ENCODE measurements at regions not wholly inside any gene's neighbourhood (a gene's known extent, or its start where the extent isn't known, plus 50 kb on each side); places are given as distances from the start of the nearest gene placed in this dataset.

DNA sequence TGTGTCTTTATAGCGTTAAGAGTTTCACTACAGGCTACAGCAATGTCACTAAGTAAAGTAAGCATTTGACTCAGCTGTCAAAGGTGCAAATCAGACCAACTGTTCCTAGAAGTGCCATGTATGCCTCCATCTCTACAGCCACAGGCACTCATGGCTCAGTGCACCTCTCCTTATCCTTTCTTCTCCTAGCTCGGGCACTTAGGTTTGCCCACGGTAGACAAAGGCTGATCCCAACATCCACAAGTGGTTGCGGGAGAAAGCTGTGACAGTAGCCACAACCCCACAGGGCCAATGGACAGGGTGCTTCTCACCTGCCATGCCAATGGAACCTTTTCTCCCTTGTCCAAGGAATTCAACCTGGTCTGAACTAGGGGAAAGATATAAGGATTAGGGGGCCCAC, 228.5 kb upstream of the EXOC2 start:
- H3K4me3 ChIP-seq = no peak overlapping the region

DNA sequence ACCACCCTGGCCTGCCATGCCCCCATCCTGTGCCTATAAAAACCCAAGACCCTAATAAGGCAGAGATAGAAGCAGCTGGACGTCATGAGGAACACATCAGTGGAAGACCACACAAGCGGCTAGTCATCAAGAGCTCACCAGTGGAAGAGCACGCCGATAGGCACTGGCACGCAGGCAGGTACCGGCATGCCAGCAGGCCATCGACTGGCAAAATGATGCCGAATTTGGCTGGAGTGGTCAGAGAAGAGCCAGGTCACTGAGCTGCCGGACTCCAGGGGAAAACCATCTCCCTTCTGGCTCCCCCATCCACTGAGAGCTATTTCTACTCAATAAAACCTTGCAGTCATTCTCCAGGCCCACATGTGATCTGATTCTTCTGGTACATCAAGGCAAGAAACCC, 227.6 kb upstream of the EXOC2 start:
- WGBS, 3 donors = 85 to 90% (median 88%) methylated on average over 9 of the region's 9 CpGs

More for the DNA sequence above, 228.5 kb upstream of the EXOC2 start:
- DNase-seq = no peak
- Histone ChIP-seq H3K36me3 (no peaks in the 10 kb centered on the region), H3K27ac (no peak overlapping the region), H3K27me3 (no peaks in the 10 kb centered on the region), H3K4me1 (ENCODE audit: insufficient read depth) (no peaks in the 10 kb centered on the region), H3K9me3 (no peaks in the 10 kb centered on the region)
- intact Hi-C loops (cut with DNase I) = no loop called here
- 73 to 75% (median 75%) methylated on average over 4 of the region's 4 CpGs for whole genome bisulfite sequencing, 3 donors
- TF ChIP-seq, protein P1, sequence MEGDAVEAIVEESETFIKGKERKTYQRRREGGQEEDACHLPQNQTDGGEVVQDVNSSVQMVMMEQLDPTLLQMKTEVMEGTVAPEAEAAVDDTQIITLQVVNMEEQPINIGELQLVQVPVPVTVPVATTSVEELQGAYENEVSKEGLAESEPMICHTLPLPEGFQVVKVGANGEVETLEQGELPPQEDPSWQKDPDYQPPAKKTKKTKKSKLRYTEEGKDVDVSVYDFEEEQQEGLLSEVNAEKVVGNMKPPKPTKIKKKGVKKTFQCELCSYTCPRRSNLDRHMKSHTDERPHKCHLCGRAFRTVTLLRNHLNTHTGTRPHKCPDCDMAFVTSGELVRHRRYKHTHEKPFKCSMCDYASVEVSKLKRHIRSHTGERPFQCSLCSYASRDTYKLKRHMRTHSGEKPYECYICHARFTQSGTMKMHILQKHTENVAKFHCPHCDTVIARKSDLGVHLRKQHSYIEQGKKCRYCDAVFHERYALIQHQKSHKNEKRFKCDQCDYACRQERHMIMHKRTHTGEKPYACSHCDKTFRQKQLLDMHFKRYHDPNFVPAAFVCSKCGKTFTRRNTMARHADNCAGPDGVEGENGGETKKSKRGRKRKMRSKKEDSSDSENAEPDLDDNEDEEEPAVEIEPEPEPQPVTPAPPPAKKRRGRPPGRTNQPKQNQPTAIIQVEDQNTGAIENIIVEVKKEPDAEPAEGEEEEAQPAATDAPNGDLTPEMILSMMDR (IDR thresholded peaks at IDR 0.05) = no peak
- TF ChIP-seq POLR2A (IDR thresholded peaks at IDR 0.05) (no peak), EP300 (IDR thresholded peaks at IDR 0.05) (no peak)

GRCh38 chr6:919500-919899, 226.6 kb upstream of the EXOC2 start:
- Histone ChIP-seq H3K4me3 (no peak overlapping the region), H3K36me3 (no peaks in the 10 kb centered on the region), H3K9me3 (no peaks in the 10 kb centered on the region), H3K27me3 (no peaks in the 10 kb centered on the region), H3K4me1 (ENCODE audit: insufficient read depth) (no peaks in the 10 kb centered on the region), H3K27ac (no peak overlapping the region)
- DNase-seq = no peak
- intact Hi-C loops (cut with DNase I) = no loop called here
- TF ChIP-seq EP300 (IDR thresholded peaks at IDR 0.05) (no peak), POLR2A (IDR thresholded peaks at IDR 0.05) (no peak)
- TF ChIP-seq, protein P1 (IDR thresholded peaks at IDR 0.05) = no peak
- WGBS, 3 donors = 68 to 76% (median 70%) methylated on average over 1 of the region's 1 CpG

More for the DNA sequence above, 227.6 kb upstream of the EXOC2 start:
- H3K4me1 ChIP-seq (ENCODE audit: insufficient read depth) = no peaks in the 10 kb centered on the region
- no peak overlapping the region for H3K27ac ChIP-seq
- no peaks in the 10 kb centered on the region for H3K36me3 ChIP-seq
- no peak overlapping the region for H3K4me3 ChIP-seq
- intact Hi-C loops (cut with DNase I) = no loop called here
- no peaks in the 10 kb centered on the region for H3K27me3 ChIP-seq
- no peak for DNase-seq
- no peaks in the 10 kb centered on the region for H3K9me3 ChIP-seq
- TF ChIP-seq EP300 (IDR thresholded peaks at IDR 0.05) (no peak), POLR2A (IDR thresholded peaks at IDR 0.05) (no peak)
- TF ChIP-seq, protein P1 (IDR thresholded peaks at IDR 0.05) = no peak

GRCh38 chr6:917939-918338, 225.0 kb upstream of the EXOC2 start:
- intact Hi-C loops (cut with DNase I) = no loop called here
- TF ChIP-seq, protein P1 (IDR thresholded peaks at IDR 0.05) = no peak
- TF ChIP-seq POLR2A (IDR thresholded peaks at IDR 0.05) = no peak
- 54 to 71% (median 69%) methylated on average over 3 of the region's 3 CpGs for WGBS, 3 donors

GRCh38 chr6:917296-917695, 224.4 kb upstream of the EXOC2 start:
- no peak for TF ChIP-seq POLR2A (IDR thresholded peaks at IDR 0.05)
- TF ChIP-seq EP300 (IDR thresholded peaks at IDR 0.05) = no peak
- TF ChIP-seq, protein P1 (IDR thresholded peaks at IDR 0.05) = no peak
- H3K4me1 ChIP-seq (ENCODE audit: insufficient read depth) = no peaks in the 10 kb centered on the region
- H3K36me3 ChIP-seq = no peaks in the 10 kb centered on the region
- 27 to 31% (median 27%) methylated on average over 2 of the region's 2 CpGs for WGBS, 3 donors
- no peak overlapping the region for H3K4me3 ChIP-seq
- intact Hi-C loops (cut with DNase I) = no loop called here
- H3K27me3 ChIP-seq = no peaks in the 10 kb centered on the region
- DNase-seq = no peak
- no peaks in the 10 kb centered on the region for H3K9me3 ChIP-seq
- no peak overlapping the region for H3K27ac ChIP-seq

More at GRCh38 chr6:917939-918338, 225.0 kb upstream of the EXOC2 start:
- H3K4me3 ChIP-seq = no peak overlapping the region
- no peaks in the 10 kb centered on the region for H3K4me1 ChIP-seq (ENCODE audit: insufficient read depth)
- no peak overlapping the region for H3K27ac ChIP-seq
- H3K36me3 ChIP-seq = no peaks in the 10 kb centered on the region
- DNase-seq = no peak
- H3K9me3 ChIP-seq = no peaks in the 10 kb centered on the region
- H3K27me3 ChIP-seq = no peaks in the 10 kb centered on the region

All from ovary (tissue), 7 donors.